Transverse colon (tissue), 4 donors: ENCODE measurements at regions not wholly inside any gene's neighbourhood (a gene's known extent, or its start where the extent isn't known, plus 50 kb on each side); places are given as distances from the start of the nearest gene placed in this dataset.

Source experiments
- DNase-seq: peaks from one replicate; pipeline ENCODE4 v3.0.0-alpha.2; 2019
- H3K27ac ChIP-seq, 4 donors: fragments of 200-600 bp; sonication (generic); 2 replicates each; pipeline ENCODE4 v1.5.1; 2016 to 2018; ENCODE audit warnings: inconsistent platforms in 4 of 4
- H3K27me3 ChIP-seq: fragments of 200-600 bp; sonication (generic); 2 replicates; pipeline ENCODE4 v1.5.1; 2017; ENCODE audit warnings: inconsistent platforms
- H3K36me3 ChIP-seq, 4 donors: fragments of 200-600 bp; sonication (generic); 2 replicates each; pipeline ENCODE4 v1.5.1; 2017 to 2019; ENCODE audit warnings: inconsistent platforms in 4 of 4
- H3K4me1 ChIP-seq, 4 donors: fragments of 200-600 bp; sonication (generic); 2 replicates each; pipeline ENCODE4 v1.5.1; 2017 to 2020; ENCODE audit warnings: inconsistent platforms in 4 of 4
- H3K4me3 ChIP-seq, 4 donors: fragments of 200-600 bp; sonication (generic); 1 replicate in 1 of 4; 2 replicates in 3 of 4; pipeline versions ENCODE4 v1.5.1 to v1.6.1; 2017 to 2019; ENCODE audit warnings: inconsistent platforms in 4 of 4
- H3K9me3 ChIP-seq, 2 donors: fragments of 200-600 bp; sonication (generic); 2 replicates each; pipeline ENCODE4 v1.5.1; 2017 to 2019; ENCODE audit warnings: inconsistent platforms in 2 of 2
- CTCF ChIP-seq, 5 experiments: fragments of 200-600 bp in 3 of 5; fragments of 450-650 bp in 2 of 5; sonication (generic) in 3 of 5; IDR thresholded peaks; 1 replicate in 2 of 5; 2 replicates in 3 of 5; pipeline ENCODE4 v1.5.1; 2016 to 2017; ENCODE audit warnings: antibody characterized with exemption in 5 of 5, inconsistent platforms in 3 of 5, mild to moderate bottlenecking in 2 of 5, moderate library complexity in 1 of 5
- EP300 ChIP-seq: sonication (generic); formaldehyde crosslinking; IDR thresholded peaks from one replicate; pipeline ENCODE4 v1.6.1; 2017; ENCODE audit warnings: antibody characterized with exemption, low read depth
- POLR2A ChIP-seq: fragments of 450-650 bp; IDR thresholded peaks from one replicate; pipeline ENCODE4 v1.6.1; 2016; ENCODE audit warnings: antibody characterized with exemption, mild to moderate bottlenecking, moderate library complexity
- POLR2AphosphoS5 ChIP-seq, 3 donors: sonication (generic); formaldehyde crosslinking; IDR thresholded peaks; one replicate each; pipeline ENCODE4 v1.6.1; 2016; ENCODE audit warnings: antibody characterized with exemption in 3 of 3
- WGBS, 2 donors: methylation state at CpG; one replicate each; pipeline ENCODE4 v1.1.5; 2018; ENCODE audit warnings: low coverage in 1 of 2; 5-methylcytosine and 5-hydroxymethylcytosine counted together
- in situ Hi-C, 4 donors: fragments of 200-750 bp; cut with MboI; loops; one replicate each; pipeline versions ENCODE4 v1.15.0 to v1.15.1; 2017; ENCODE audit warnings: low sequenced_read_pairs in 3 of 4, low pct_ligation_motif_present in 1 of 4, low pct_unique_long_range_greater_than_20kb in 1 of 4
- intact Hi-C: fragments of 100-400 bp; cut with DNase I; formaldehyde crosslinking; loops from one replicate; pipeline ENCODE4 v1.15.1; 2023; ENCODE audit warnings: low total_unique reads

- H3K9me3 ChIP-seq = no peaks in the 10 kb centered on the region
- TF ChIP-seq POLR2AphosphoS5 (IDR thresholded peaks at IDR 0.05) = no peak
- no peak for TF ChIP-seq POLR2A
- TF ChIP-seq CTCF (IDR thresholded peaks at IDR 0.05) = no peak
- no peak for TF ChIP-seq EP300
- no peak overlapping the region for H3K4me3 ChIP-seq
- no peak for DNase-seq
- H3K27me3 ChIP-seq = no peaks in the 10 kb centered on the region
- no peak overlapping the region for H3K27ac ChIP-seq
- intact Hi-C loops (no loop called here), in situ Hi-C loops (no loop called here)
- 86 to 92% methylated on average over 2 of the region's 2 CpGs for WGBS, 2 donors
- H3K36me3 ChIP-seq = no peaks in the 10 kb centered on the region
- no peaks in the 10 kb centered on the region for H3K4me1 ChIP-seq
Observed at GRCh38 chr21:32172106-32172505, 106.7 kb downstream of the MIS18A start.

- no peak overlapping the region for H3K4me3 ChIP-seq
- no peaks in the 10 kb centered on the region for H3K27me3 ChIP-seq
- no peaks in the 10 kb centered on the region for H3K36me3 ChIP-seq
- TF ChIP-seq CTCF (IDR thresholded peaks at IDR 0.05) (no peak), POLR2A (no peak)
- H3K27ac ChIP-seq = no peak overlapping the region
- H3K4me1 ChIP-seq = no peaks in the 10 kb centered on the region
- intact Hi-C loops = no loop called here
- no peak for DNase-seq
- H3K9me3 ChIP-seq = no peaks in the 10 kb centered on the region
- in situ Hi-C loops = no loop called here
Observed at GRCh38 chr21:32167513-32167912, 111.3 kb downstream of the MIS18A start.

GRCh38 chr21:32163386-32163785 lies 115.5 kb downstream of the MIS18A start:
- Histone ChIP-seq H3K27me3 (no peaks in the 10 kb centered on the region), H3K4me3 (no peak overlapping the region), H3K4me1 (no peaks in the 10 kb centered on the region), H3K36me3 (no peaks in the 10 kb centered on the region), H3K9me3 (no peaks in the 10 kb centered on the region), H3K27ac (no peak overlapping the region)
- intact Hi-C loops (no loop called here), in situ Hi-C loops (no loop called here)
- WGBS, 2 donors = 65 to 80% methylated on average over 2 of the region's 2 CpGs
- DNase-seq = no peak
- TF ChIP-seq CTCF (IDR thresholded peaks at IDR 0.05) = no peak

- H3K27ac ChIP-seq = no peak overlapping the region
- WGBS, 2 donors = 67 to 71% methylated on average over 2 to 6 of the region's 6 CpGs
- in situ Hi-C loops = no loop called here
- intact Hi-C loops = no loop called here
- no peaks in the 10 kb centered on the region for H3K9me3 ChIP-seq
- no peak overlapping the region for H3K4me3 ChIP-seq
- TF ChIP-seq CTCF (IDR thresholded peaks at IDR 0.05) (no peak), POLR2AphosphoS5 (IDR thresholded peaks at IDR 0.05) (no peak), POLR2A (no peak), EP300 (no peak)
- H3K27me3 ChIP-seq = no peaks in the 10 kb centered on the region
- no peak for DNase-seq
- no peaks in the 10 kb centered on the region for H3K4me1 ChIP-seq
- H3K36me3 ChIP-seq = no peaks in the 10 kb centered on the region
Observed at GRCh38 chr21:32162727-32163320, 116.0 kb downstream of the MIS18A start.
